T-helper 17 cell (primary cell): ENCODE measurements at regions not wholly inside any gene's neighbourhood (a gene's known extent, or its start where the extent isn't known, plus 50 kb on each side); places are given as distances from the start of the nearest gene placed in this dataset.
A peak's percentile ranks its signal among the peaks of the same experiment; 100 is the strongest.

ENCODE experiments used
- ATAC-seq: fragments of 150-1000 bp; cut with Tn5 transposase; 2 replicates; pipeline ENCODE4 v1.10.0; 2021; ENCODE audit warnings: mild to moderate bottlenecking, moderate library complexity
- DNase-seq, 3 donors: peaks; one replicate each; pipeline versions ENCODE4 v3.0.0 to v3.0.0-alpha.2; 2020 to 2021
- H3K9me3 ChIP-seq: one replicate; pipeline ENCODE4 v1.7.0; 2013; ENCODE audit warnings: low read length, mild to moderate bottlenecking; ENCODE audit not compliant: control insufficient read depth, poor library complexity, severe bottlenecking
- H3K27ac Mint-ChIP-seq: one replicate; pipeline ENCODE4 v1.8.0; 2022; ENCODE audit warnings: mild to moderate bottlenecking, moderate library complexity, mixed read lengths
- H3K27me3 Mint-ChIP-seq: one replicate; pipeline ENCODE4 v1.8.0; 2022; ENCODE audit warnings: mixed read lengths
- H3K36me3 Mint-ChIP-seq: one replicate; pipeline ENCODE4 v1.8.0; 2022; ENCODE audit warnings: low read depth, mixed read lengths
- H3K4me1 Mint-ChIP-seq: one replicate; pipeline ENCODE4 v1.8.0; 2022; ENCODE audit warnings: mild to moderate bottlenecking, mixed read lengths
- H3K4me3 Mint-ChIP-seq: one replicate; pipeline ENCODE4 v1.8.0; 2022; ENCODE audit warnings: mild to moderate bottlenecking, moderate library complexity, mixed read lengths

- H3K27ac Mint-ChIP-seq, result no peak overlapping the region
- no peak for DNase-seq
- H3K4me3 Mint-ChIP-seq, result no peak overlapping the region
- no peaks in the 10 kb centered on the region for H3K9me3 ChIP-seq
- no peaks in the 10 kb centered on the region for H3K4me1 Mint-ChIP-seq
- H3K27me3 Mint-ChIP-seq, result no peaks in the 10 kb centered on the region
- ATAC-seq, result no peak
- H3K36me3 Mint-ChIP-seq, result no peaks in the 10 kb centered on the region
These were observed 572.7 kb upstream of the ATP2B1 start for GRCh38 chr12:90281154-90281868.

- H3K9me3 ChIP-seq, result no peaks in the 10 kb centered on the region
- Mint-ChIP-seq H3K27ac (no peak overlapping the region), H3K4me1 (no peaks in the 10 kb centered on the region), H3K27me3 (no peaks in the 10 kb centered on the region), H3K36me3 (no peaks in the 10 kb centered on the region), H3K4me3 (no peak overlapping the region)
- no peak for ATAC-seq
- DNase-seq, result no peak
These were observed 572.0 kb upstream of the ATP2B1 start for GRCh38 chr12:90280564-90281058.

GRCh38 chr12:90280033-90280432 is 571.4 kb upstream of the ATP2B1 start:
- no peak overlapping the region for H3K27ac Mint-ChIP-seq
- DNase-seq (no peak), ATAC-seq (no peak)
- peaks cover under 1% of the 10 kb centered on the region for H3K27me3 Mint-ChIP-seq
- no peaks in the 10 kb centered on the region for H3K9me3 ChIP-seq
- no peaks in the 10 kb centered on the region for H3K36me3 Mint-ChIP-seq
- no peak overlapping the region for H3K4me3 Mint-ChIP-seq
- no peaks in the 10 kb centered on the region for H3K4me1 Mint-ChIP-seq

- peaks cover 6% of the 10 kb centered on the region for H3K27me3 Mint-ChIP-seq
- no peak overlapping the region for H3K4me3 Mint-ChIP-seq
- H3K4me1 Mint-ChIP-seq, result no peaks in the 10 kb centered on the region
- H3K9me3 ChIP-seq, result no peaks in the 10 kb centered on the region
- H3K27ac Mint-ChIP-seq, result no peak overlapping the region
- H3K36me3 Mint-ChIP-seq, result no peaks in the 10 kb centered on the region
- DNase-seq (no peak), ATAC-seq (no peak)
These were observed 566.5 kb upstream of the ATP2B1 start for GRCh38 chr12:90275088-90275487.

GRCh38 chr12:90274407-90274806 is 565.8 kb upstream of the ATP2B1 start:
- Mint-ChIP-seq H3K27ac (no peak overlapping the region), H3K4me1 (no peaks in the 10 kb centered on the region), H3K36me3 (no peaks in the 10 kb centered on the region), H3K4me3 (no peak overlapping the region), H3K27me3 (peaks cover 6% of the 10 kb centered on the region)
- H3K9me3 ChIP-seq, result no peaks in the 10 kb centered on the region
- no peak for DNase-seq
- no peak for ATAC-seq

GRCh38 chr12:90268574-90268973 is 559.9 kb upstream of the ATP2B1 start:
- no peaks in the 10 kb centered on the region for H3K36me3 Mint-ChIP-seq

GRCh38 chr12:90262251-90262650 is 553.6 kb upstream of the ATP2B1 start:
- Mint-ChIP-seq H3K27ac (no peak overlapping the region), H3K4me3 (no peak overlapping the region), H3K36me3 (no peaks in the 10 kb centered on the region), H3K27me3 (peaks cover 6% of the 10 kb centered on the region), H3K4me1 (no peaks in the 10 kb centered on the region)
- DNase-seq, result no peak
- ATAC-seq, result no peak
- H3K9me3 ChIP-seq, result no peaks in the 10 kb centered on the region

More at GRCh38 chr12:90268574-90268973, 559.9 kb upstream of the ATP2B1 start:
- Mint-ChIP-seq H3K27me3 (no peaks in the 10 kb centered on the region), H3K4me1 (no peaks in the 10 kb centered on the region), H3K27ac (no peak overlapping the region), H3K4me3 (no peak overlapping the region)
- ATAC-seq, result no peak
- no peaks in the 10 kb centered on the region for H3K9me3 ChIP-seq
- no peak for DNase-seq

- H3K4me3 Mint-ChIP-seq, result no peak overlapping the region
- peaks cover 6% of the 10 kb centered on the region for H3K27me3 Mint-ChIP-seq
- no peaks in the 10 kb centered on the region for H3K36me3 Mint-ChIP-seq
- no peaks in the 10 kb centered on the region for H3K4me1 Mint-ChIP-seq
- no peak for DNase-seq
- no peak for ATAC-seq
- H3K9me3 ChIP-seq, result no peaks in the 10 kb centered on the region
- H3K27ac Mint-ChIP-seq, result no peak overlapping the region
These were observed 552.6 kb upstream of the ATP2B1 start for GRCh38 chr12:90261283-90261682.

- no peaks in the 10 kb centered on the region for H3K4me1 Mint-ChIP-seq
- no peak overlapping the region for H3K4me3 Mint-ChIP-seq
- ATAC-seq (no peak), DNase-seq (no peak)
- no peaks in the 10 kb centered on the region for H3K9me3 ChIP-seq
- peaks cover 6% of the 10 kb centered on the region for H3K27me3 Mint-ChIP-seq
- peak overlapping the region; percentile 16 for H3K27ac Mint-ChIP-seq
- no peaks in the 10 kb centered on the region for H3K36me3 Mint-ChIP-seq
These were observed 551.5 kb upstream of the ATP2B1 start for GRCh38 chr12:90260136-90260535.

- no peaks in the 10 kb centered on the region for H3K9me3 ChIP-seq
- Mint-ChIP-seq H3K27me3 (peaks cover 2% of the 10 kb centered on the region), H3K36me3 (no peaks in the 10 kb centered on the region), H3K4me3 (no peak overlapping the region), H3K27ac (no peak overlapping the region), H3K4me1 (peaks cover 8% of the 10 kb centered on the region)
- ATAC-seq (no peak), DNase-seq (no peak)
These were observed 549.4 kb upstream of the ATP2B1 start for GRCh38 chr12:90257927-90258624.

- Mint-ChIP-seq H3K4me1 (peaks cover 11% of the 10 kb centered on the region), H3K27ac (no peak overlapping the region), H3K27me3 (no peaks in the 10 kb centered on the region), H3K36me3 (no peaks in the 10 kb centered on the region), H3K4me3 (no peak overlapping the region)
- no peaks in the 10 kb centered on the region for H3K9me3 ChIP-seq
- no peak for DNase-seq
- no peak for ATAC-seq
These were observed 546.2 kb upstream of the ATP2B1 start for GRCh38 chr12:90254796-90255195.

- peaks cover 11% of the 10 kb centered on the region for H3K4me1 Mint-ChIP-seq
- peak; percentile 95 for ATAC-seq
- H3K27ac Mint-ChIP-seq, result no peak overlapping the region
- no peak overlapping the region for H3K4me3 Mint-ChIP-seq
- no peaks in the 10 kb centered on the region for H3K9me3 ChIP-seq
- H3K36me3 Mint-ChIP-seq, result no peaks in the 10 kb centered on the region
- DNase-seq, result peak in 2 of 3 donors; percentile 7 to 9
- H3K27me3 Mint-ChIP-seq, result no peaks in the 10 kb centered on the region
These were observed 545.1 kb upstream of the ATP2B1 start for GRCh38 chr12:90253674-90254181.

GRCh38 chr12:90253136-90253535 is 544.5 kb upstream of the ATP2B1 start:
- no peaks in the 10 kb centered on the region for H3K27me3 Mint-ChIP-seq
- H3K4me3 Mint-ChIP-seq, result no peak overlapping the region
- DNase-seq, result no peak

More at GRCh38 chr12:90253136-90253535, 544.5 kb upstream of the ATP2B1 start:
- Mint-ChIP-seq H3K4me1 (peaks cover 11% of the 10 kb centered on the region), H3K36me3 (no peaks in the 10 kb centered on the region), H3K27ac (no peak overlapping the region)
- H3K9me3 ChIP-seq, result no peaks in the 10 kb centered on the region
- no peak for ATAC-seq
